ENCODE measurements at regions not wholly inside any gene's neighbourhood (a gene's known extent, or its start where the extent isn't known, plus 50 kb on each side); places are given as distances from the start of the nearest gene placed in this dataset.
"Not testable (repeated sequence)": the region's sequence is repeated elsewhere in the genome, so short reads cannot be mapped to it uniquely, and the experiment has no call there.

DNA sequence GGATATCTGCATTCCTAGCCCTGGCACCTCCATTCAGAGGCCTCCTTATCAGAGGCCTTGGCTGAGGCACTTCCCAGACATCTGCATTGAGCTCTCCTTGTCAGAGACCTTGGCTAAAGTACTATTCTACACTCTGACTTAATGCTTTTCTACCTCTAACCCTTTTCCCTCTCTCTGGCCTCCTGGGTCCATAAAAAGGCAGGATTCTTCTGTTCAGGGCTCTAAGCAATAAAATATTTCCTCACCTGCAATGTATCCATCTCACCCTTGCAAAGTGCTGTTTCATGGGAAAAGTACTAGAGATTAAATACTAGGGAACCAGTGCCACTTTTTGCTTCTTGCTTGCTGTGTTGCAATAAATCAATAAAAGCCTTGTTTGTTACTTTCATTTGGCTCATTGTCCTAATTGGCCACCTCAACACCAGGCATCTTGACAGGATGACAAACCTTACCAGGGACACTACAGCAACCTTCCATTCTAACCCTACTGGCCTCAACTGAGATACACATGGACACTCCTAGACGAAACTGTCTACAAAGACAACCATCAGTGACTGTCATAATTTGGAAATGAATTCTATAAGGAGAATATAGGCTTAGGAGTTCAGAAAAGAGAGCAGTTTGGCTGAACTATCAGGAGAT lies 106.5 kb upstream of the SETMAR start:
- TF ChIP-seq, protein P1, sequence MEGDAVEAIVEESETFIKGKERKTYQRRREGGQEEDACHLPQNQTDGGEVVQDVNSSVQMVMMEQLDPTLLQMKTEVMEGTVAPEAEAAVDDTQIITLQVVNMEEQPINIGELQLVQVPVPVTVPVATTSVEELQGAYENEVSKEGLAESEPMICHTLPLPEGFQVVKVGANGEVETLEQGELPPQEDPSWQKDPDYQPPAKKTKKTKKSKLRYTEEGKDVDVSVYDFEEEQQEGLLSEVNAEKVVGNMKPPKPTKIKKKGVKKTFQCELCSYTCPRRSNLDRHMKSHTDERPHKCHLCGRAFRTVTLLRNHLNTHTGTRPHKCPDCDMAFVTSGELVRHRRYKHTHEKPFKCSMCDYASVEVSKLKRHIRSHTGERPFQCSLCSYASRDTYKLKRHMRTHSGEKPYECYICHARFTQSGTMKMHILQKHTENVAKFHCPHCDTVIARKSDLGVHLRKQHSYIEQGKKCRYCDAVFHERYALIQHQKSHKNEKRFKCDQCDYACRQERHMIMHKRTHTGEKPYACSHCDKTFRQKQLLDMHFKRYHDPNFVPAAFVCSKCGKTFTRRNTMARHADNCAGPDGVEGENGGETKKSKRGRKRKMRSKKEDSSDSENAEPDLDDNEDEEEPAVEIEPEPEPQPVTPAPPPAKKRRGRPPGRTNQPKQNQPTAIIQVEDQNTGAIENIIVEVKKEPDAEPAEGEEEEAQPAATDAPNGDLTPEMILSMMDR (conservative IDR thresholded peaks at IDR 0.05; ENCODE audit: low read length), result no peak
- no peak overlapping the region for H3K4me3 ChIP-seq (ENCODE audit: low read length)
- no peak for DNase-seq (ENCODE audit: low read depth)

DNA sequence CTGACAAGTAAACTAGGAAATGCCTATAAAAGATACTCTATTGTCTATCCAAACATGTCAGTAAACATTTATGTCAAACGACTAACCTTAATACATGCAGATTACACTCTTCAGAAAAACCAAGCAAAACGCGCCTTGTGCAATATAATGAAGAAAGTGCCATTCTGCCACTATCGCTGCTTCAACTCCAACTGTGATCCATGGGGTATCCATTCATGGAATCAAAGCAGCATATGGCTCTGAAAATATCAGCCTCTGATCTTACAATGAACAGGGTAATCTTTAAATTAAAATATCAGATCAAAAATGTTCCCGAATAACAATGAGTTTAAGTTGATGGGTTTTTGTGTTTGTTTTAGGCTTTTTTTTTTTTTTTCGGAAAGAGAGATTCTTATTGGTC lies 105.5 kb upstream of the SETMAR start:
- H3K4me3 ChIP-seq (ENCODE audit: low read length), result no peak overlapping the region
- TF ChIP-seq, protein P1 (conservative IDR thresholded peaks at IDR 0.05; ENCODE audit: low read length), result no peak
- no peak for DNase-seq (ENCODE audit: low read depth)

DNA sequence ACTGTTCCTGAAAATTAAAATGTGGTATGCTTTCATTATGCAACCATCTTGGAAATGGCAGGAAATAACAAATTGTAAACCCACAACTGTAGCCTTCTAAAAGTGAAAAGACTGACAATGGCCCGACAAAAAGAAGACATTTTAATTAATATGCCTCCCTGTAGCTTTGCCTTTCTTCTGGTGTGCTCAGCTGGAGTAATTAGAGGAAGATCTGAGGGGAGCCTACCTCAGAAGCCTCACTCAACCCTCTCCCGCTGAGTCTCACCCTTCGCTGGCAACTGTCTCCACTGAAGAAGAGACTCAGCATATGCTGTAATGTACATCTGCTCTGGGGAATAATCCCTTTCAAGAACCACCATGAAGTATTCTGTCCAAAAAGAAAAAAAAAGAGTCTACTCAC lies 104.7 kb upstream of the SETMAR start:
- no peak for DNase-seq (ENCODE audit: low read depth)
- H3K4me3 ChIP-seq (ENCODE audit: low read length), result no peak overlapping the region
- TF ChIP-seq, protein P1 (conservative IDR thresholded peaks at IDR 0.05; ENCODE audit: low read length), result no peak

DNA sequence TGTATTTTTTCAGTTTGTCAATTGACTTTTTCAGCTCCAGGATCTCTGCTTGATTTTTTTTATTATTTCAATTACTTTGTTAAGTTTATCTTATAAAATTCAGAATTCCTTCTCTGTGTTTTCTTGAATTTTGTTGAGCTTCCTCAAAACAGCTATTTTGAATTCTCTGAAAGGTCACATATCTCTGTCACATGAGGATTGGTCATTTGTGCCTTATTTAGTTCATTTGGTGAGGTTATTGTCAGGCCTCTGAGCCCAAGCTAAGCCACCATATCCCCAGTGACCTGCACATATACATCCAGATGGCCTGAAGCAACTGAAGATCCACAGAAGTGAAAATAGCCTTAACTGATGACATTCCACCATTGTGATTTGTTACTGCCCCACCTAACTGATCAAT lies 98.4 kb upstream of the SETMAR start:
- H3K4me3 ChIP-seq (ENCODE audit: low read length); DNase-seq (ENCODE audit: low read depth): not testable (repeated sequence)

DNA sequence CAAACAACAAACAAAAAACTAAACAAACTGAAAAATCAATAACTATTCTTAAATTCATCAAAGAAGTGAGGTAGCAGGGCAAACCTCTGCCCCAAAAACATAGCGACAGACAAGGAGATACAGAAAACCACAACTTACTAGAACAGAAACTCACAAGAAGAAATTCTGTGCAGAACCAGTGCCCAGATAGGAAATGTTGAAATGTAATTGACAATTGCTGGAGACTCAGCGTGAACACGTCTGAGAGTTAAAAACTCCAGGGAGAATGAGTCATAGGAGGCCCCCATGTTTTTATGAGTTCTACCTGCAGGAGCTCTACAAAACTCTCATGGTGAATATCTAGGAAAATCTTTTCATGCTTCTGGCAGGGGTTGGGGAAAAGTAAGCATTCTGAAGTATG lies 95.5 kb upstream of the SETMAR start:
- H3K4me3 ChIP-seq (ENCODE audit: low read length), result no peak overlapping the region
- no peak for DNase-seq (ENCODE audit: low read depth)
- TF ChIP-seq, protein P1 (conservative IDR thresholded peaks at IDR 0.05; ENCODE audit: low read length), result no peak

DNA sequence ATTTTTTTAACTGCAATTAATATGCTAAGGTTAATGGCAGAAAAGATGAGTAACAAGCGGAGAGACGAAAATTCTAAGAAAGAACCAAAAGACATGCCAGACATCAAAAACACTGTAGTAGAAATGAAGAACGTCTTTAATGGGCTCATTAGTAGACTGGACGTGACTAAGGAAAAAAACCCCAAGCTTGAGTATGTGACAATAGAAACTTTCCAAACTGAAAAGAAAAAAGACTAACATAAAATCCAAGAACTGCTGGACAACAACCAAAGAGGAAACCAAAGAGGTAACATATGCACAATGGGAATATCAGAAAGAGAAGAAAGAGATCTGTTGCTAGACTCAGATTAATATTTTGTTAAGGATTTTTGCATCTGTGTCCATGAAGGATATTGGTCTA lies 94.6 kb upstream of the SETMAR start:
- DNase-seq (ENCODE audit: low read depth), result no peak
- TF ChIP-seq, protein P1 (conservative IDR thresholded peaks at IDR 0.05; ENCODE audit: low read length), result no peak
- no peak overlapping the region for H3K4me3 ChIP-seq (ENCODE audit: low read length)

DNA sequence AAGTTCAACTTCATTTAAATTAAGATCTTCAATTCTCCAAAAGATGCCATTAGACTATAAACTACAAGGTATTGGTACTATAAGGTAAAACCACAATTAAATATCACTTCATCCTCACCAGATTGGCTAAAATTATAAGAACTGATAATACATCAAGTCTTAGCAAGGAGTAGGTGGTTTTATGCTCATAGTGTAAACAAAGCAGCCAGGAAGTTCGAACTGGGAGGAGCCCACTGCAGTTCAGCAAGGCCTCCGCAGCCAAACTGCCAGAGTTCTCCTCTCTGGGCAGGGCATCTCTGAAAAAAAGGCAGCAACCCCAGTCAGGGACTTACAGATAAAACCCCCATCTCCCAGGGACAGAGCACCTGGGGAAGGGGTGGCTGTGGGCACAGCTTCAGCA lies 91.6 kb upstream of the SETMAR start:
- H3K4me3 ChIP-seq (ENCODE audit: low read length), result no peak overlapping the region
- TF ChIP-seq, protein P1 (conservative IDR thresholded peaks at IDR 0.05; ENCODE audit: low read length), result no peak
- DNase-seq (ENCODE audit: low read depth), result no peak

DNA sequence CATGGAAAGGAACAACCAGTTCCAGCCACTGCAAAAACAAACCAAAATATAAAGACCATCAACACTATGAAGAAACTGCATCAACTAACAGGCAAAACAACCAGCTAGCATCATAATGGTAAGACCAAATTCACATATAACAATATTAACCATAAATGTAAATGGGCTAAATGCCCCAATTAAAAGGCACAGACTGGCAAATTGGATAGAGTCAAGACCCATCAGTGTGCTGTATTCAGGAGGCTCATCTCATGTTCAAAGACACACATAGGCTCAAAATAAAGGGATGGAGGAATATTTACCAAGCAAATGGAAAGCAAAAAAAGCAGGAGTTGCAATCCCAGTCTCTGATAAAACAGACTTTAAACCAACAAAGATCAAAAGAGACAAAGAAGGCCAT lies 89.7 kb upstream of the SETMAR start:
- not testable (repeated sequence) for H3K4me3 ChIP-seq (ENCODE audit: low read length); DNase-seq (ENCODE audit: low read depth)

DNA sequence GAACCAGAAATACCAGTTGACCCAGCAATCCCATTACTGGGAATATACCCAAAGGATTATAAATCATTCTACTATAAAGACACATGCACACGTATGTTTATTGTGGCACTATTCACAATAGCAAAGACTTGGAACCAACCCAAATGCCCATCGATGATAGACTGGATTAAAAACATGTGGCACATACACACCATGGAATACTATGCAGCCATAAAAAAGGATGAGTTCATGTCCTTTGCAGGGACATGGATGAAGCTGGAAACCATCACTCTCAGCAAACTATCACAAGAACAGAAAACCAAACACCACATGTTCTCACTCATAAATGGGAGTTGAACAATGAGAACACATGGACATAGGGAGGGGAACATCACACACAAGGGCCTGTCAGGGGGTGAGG lies 86.2 kb upstream of the SETMAR start:
- not testable (repeated sequence) for H3K4me3 ChIP-seq (ENCODE audit: low read length); DNase-seq (ENCODE audit: low read depth)

All from AG10803 (cell line).